GF-D8 (cell line): ENCODE measurements at regions not wholly inside any gene's neighbourhood (a gene's known extent, or its start where the extent isn't known, plus 50 kb on each side); places are given as distances from the start of the nearest gene placed in this dataset.
"Not testable (repeated sequence)": the region's sequence is repeated elsewhere in the genome, so short reads cannot be mapped to it uniquely, and the experiment has no call there.

Experiments
- DNase-seq: peaks from one replicate; lab custom pipeline; 2025; lab: John Stamatoyannopoulos, UW

DNA sequence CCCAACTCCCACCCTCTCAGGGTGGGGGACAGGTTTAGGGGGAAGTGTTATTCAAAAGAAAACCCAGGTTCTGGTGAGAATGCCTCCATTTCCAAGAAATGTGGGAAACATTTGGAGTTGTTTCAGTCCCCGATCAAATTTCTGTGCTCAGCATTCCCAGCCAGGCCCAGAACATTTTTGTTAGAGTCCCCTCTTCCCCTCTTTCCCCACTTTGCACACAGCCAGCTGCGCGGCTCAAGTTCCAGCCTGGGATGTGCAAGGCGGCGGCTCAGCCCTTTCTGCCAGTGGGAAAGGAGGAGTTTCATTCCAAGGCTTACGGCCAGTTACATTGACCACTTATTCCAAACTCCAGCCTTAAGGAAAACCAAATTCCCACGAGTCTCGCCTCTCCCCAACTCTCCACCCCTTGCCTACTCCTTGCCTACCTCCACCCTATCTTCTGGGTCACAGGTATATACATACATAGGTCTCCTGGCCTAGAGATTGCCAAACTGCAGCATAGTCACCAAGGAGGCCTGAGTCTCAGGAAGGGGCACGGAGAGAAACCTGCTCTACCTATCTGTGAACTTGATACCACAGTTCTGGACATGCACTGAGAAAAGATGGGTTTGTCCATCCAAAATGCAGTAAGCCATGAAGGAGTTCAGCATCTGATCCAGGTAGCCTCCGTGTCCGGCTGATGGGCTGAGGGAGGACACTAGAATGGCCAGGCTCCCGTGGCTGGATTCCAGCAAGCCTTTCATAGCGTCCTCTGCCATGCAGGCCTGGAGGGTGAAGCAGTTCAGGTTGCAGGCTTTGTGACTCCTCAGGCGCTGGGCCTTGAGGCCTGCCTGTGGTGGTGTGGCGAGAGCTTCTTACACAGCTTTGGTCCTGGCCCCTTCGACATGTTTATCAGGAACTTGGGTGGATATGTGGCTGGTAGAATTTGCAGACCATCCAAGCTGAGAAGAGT lies 154.5 kb downstream of the ZFP36L2 start:
- no peak for DNase-seq

DNA sequence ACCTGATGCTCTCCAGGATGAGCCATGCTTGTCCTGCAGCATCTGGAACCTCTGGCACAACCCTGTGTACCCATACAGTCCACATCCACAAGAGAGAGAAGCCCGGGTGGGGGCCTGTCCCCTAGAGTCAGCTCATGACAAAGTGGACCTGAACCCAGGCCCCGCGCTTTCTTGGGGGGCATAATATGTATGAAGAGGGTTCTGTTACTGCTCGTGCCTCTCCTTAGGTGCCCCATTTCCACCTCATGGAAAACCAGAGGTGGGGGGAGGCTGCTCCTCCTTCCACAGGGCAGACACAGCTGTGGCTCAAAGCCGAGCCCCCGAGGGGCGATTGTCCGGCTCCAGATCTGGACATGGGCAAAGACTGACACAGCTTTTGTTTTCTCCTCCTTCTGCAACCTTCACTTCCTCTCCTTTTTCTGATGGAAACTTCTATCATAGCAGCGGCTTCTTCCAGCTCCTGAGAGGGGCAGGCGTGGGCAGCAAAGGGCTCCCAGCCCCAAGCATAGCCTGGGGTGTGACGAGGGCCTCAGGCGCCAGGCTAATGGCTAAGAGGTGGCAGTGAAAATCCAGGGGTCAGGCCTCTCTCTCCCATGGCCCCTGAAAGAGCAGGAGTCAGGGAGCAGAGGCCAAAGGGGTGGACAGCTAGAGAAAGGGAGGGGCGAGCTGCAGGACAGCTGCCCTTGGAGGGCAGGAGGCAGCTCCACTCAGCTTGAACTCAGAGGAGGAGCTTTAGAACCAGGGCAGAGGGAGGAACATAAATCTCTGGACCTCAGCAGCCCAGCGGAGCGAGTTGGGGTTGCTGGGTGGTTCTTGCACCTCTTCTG lies 155.5 kb downstream of the ZFP36L2 start:
- DNase-seq: no peak

DNA sequence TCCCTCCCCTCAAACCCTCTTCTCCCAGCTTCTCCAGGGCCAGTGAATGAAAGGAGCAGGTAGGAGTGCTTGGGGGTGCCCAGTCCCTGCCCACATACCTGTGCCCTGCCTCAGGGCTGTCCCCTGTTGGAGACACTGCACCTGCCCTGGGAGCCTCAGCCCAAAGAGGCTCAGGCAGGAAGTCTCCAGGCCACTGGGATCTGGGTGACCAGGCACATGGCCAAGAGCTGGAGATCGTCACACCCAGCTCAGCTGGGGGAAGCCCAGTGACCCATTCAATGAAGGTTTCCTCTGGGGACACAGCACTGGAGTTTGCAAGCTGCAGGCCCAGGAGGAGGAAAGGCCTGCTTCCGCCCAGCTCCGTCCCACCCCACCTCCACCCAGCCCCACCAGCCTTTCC lies 156.4 kb downstream of the ZFP36L2 start:
- no peak for DNase-seq

DNA sequence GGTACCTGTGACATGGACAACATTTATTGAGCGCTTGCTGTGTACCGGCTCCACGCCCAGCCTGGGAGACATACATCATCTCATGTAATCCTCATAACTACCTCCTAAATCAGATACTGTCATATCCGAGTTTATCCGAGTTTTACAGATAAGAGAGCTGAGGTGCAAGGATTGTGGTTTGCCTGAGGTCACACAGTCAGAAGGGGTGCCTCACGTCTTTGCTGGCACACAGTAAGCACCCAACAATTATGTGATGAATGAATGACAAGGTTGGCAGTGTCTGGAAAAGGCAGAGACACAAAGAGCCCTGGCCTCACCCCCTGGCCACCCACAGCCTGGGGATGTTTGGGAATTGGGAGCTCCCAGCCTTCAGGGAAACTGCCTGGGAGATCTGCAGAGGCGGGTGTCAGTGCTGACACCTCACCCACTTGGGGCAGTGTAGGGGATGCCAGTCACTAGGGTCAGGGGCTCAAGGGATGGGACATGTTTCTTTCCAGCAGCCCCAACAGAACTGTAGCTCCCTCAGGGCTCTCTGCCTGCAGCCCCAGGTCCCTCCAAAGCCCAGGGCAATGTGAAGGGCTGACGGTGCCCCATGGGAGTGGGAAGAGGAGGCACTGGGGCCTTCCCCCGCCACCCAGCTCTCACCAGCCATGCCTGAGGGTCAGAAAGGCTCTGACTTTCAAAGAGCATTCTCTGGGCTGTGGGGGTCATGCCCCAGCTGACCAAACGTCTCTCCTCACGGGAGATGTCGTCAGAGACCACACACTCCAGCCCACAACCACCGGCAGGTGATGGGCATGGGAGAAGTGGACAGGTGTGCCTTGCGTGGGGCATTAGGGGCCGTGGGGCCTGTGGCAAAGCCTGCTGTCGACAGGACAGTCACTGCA lies 157.5 kb downstream of the ZFP36L2 start:
- DNase-seq: no peak

DNA sequence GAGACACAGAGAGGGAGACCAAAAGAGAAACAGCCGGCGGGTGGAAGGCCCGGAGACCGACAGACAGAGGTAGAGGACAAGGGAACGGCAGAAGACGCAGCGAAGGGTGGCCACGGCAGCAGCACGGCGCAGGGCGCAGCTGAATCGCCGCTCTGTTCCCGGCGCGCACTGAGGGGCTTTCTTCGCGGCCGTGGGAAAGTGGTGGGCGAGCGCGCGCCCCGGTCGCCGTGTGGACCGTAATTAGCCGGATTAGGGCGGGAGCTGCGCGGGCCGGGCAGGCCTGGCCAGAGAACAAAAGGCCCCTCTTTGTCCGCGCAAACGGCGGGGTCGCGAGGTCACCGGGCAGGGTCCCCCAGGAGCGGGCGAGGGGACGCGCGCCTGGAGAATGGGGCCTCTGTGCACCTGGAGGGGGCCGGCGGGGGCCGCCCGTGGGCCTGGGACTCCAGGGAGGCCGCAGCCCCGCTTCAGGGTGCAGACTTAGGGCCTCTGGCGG lies 158.3 kb downstream of the ZFP36L2 start:
- DNase-seq: no peak

DNA sequence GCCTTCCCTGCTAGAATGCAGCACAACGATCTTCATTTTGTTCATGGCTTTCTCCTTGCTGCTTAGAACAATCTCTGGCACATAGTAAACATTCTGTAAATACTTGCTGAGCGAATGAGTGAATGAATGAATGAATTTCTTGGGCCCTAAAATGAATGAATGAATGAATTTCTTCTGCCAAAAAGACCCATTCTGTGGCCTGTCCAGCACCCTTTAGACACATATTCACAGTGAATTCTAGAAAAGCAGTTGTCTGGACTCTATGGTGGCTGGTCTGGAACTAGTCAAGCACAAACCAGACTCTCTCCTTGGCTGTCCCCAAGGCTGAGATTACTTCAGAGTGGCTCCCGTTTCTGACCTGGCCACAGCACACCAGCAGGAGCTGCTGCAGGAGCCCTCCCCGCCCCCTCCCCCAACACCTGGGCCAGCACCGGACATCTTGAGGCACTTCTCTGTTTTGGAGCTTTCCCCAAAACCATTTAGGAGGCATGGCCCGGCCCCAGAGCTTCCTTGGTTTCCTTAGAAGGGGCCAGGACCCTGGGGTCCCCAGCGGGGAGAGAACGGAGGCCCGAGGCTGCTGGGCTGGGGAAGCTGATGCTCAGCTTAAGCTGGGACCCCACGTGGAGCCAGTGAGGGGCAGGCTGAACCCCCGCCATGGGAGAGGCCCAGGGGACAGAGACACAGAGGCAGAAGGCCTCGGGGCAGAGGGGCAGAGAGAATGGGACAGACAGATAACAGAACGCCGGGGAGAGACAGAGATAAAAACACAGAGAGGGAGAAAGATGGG lies 159.0 kb downstream of the ZFP36L2 start:
- no peak for DNase-seq

DNA sequence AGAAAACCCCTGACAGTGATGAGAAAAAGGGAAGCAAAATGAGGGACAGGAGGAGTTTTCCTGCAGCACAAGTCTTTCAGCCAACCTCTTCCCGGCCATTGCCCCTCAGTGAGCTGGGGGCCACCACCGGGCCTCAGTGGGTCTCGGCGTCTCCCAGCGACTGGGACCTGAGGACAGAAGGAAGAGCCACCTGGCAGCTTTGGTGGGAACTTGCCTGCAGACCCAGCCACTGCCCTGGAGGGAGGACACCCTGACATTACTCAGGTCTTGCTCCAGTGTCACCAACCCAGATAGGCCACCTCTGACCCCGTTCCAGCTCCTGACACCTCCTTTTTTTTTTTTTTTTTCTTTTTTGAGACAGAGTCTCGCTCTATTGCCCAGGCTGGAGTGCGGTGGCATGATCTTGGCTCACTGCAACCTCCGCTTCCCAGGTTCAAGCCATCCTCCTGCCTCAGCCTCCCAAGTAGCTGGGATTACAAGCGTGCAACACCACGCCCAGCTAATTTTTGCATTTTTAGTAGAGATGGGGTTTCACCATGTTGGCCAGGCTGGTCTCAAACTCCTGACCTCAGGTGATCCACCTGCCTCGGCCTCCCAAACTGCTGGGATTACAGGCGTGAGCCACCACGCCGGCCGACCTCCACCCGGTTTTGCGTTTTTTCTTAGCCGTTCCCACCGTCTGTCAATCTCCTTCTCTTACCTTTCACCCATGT lies 159.7 kb downstream of the ZFP36L2 start:
- not testable (repeated sequence) for DNase-seq

DNA sequence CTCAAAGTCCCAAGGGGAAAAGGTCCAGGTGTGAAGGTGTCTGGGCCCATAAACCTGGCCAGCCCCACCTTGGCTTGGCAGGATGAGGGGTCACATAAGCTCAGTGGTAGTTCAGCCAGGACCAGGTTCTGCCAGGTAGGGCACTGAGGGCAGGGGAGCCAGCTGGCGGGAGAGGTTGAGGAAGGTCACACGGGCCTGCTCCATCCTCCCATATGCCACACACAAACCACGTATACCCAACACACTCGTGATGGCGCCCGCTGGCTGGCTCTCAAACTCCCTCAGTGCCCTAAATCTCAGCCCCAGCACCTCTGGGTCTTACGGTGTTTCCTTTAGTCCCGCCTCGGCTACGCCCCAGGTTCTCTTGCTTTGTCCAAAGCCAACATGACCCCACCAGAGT lies 160.5 kb downstream of the ZFP36L2 start:
- no peak for DNase-seq

DNA sequence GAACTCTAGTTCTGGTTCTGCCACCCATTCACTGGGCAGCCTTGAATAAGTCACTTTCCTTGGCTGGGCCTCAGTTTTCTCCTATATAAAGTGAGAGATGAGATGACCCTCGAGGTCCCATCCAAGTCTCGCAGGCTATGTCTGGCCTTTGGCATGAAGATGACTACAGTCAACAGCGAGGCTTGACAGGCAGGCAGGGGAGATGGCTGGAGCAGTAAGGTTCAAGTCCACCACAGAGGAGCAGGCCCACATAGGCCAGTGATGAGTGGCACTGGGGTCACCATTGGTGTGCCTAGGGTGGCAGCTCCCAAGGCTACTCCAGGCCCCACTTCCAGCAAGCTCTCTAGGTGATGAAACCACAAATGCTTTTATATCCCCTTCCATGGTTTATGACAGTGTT lies 161.4 kb downstream of the ZFP36L2 start:
- DNase-seq: no peak

DNA sequence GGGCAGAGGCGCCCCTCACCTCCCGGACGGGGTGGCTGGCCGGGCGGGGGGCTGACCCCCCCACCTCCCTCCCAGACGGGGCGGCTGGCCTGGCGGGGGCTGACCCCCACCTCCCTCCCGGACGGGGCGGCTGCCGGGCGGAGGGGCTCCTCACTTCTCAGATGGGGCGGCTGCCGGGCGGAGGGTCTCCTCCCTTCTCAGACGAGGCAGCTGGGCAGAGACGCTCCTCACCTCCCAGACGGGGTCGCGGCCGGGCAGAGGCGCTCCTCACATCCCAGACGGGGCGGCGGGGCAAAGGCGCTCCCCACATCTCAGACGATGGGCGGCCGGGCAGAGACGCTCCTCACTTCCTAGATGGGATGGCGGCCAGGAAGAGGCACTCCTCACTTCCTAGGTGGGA lies 163.3 kb downstream of the ZFP36L2 start:
- not testable (repeated sequence) for DNase-seq

DNA sequence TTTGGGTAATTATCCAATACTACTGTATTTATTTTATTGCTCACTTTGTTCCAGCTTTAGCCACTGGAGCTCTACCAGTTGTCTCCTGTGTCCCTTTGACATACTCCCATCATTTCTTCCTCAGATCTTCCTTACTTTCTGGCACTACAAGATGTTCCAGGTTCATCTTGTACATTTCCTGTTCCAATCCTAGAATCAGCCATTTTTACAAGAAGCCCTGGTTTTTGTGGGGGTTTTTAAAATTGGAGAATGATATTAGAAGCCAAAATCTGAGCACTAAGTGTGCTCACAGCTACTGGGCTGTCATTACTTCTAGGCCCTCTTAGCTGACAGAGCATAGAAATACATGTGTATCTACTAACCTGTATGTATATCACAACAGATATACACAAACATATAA lies 164.3 kb downstream of the ZFP36L2 start:
- DNase-seq: no peak

DNA sequence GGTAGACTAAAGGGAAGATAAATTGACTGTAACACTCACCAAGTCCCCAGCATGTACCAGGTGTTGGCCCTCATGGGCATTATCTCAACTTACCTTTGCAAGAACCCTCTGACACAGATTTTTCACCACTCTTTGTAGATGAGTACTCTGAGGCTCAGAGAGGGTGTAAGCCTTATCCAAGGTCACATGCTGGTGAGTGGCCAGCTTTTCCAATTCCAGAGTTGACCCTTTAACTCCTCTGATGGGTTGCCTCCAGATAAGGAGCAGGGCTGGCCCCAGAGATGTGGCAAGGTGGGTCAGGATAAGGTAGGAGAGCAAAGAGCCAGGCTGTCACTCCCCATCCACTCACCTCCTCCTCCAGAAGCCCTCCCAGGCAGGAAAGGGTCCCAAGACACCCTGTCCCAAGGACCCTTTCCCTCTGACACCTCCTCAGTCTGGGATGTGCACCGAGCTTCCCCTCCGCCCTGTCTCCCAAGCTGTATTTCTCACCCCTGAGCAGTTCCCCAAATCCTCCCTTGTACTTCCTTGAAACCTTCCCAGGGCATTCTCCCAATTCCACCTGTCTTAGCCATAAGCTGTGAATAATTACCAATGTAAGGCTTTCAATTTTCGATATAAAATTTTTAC lies 165.9 kb downstream of the ZFP36L2 start:
- DNase-seq: no peak

DNA sequence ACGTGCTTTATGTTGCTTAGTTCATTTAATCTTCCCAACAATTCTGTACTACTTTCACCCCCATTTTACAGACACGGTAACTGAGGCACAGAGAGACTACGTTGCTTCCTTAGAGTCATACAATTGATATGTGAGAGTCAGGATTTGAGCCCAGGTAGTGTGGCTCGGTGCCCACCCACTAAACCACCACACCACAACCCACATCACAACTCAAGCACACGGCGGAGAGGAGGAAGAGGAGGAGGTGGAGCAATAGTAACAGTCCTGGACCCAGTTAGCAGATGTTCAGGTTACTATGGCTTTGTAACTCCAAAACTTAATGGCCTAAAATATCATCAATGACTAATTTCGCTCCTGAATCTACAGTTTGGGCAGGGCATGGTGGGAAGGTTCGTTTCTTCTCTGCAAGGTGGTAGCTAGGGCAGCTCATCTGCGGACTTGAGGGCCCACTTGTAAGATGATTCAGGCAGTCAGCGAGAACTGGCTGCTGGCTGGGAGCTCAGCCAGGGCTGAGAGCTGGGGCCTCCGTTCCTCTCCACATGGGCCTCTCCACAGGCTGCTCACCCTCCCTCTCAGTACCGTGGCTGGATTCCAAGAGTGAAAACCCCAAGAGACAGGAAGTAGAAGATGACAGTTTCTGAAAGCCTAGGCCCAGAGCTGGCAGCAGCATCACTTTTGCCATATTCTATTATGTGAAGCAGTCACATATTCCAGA lies 167.1 kb downstream of the ZFP36L2 start:
- peak; percentile 90 for DNase-seq

DNA sequence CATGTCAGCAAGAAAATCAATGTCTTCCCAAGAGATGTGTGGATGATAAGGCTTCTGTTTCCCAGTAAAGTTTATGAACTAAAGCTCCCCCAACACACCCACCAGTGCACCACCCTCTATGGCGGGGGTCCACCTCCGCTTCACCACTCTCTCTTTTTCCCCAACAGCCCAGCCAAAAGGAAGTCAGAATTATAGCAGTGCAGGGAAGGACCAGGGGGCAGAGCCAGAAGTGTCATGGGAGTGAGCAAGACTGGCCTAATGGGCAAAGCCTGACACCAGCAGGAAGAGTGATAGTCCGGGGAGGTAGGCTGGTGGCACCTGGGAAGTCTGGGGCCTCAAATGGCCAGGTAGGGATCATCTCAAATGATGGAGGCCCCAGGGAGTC lies 167.7 kb downstream of the ZFP36L2 start:
- no peak for DNase-seq

DNA sequence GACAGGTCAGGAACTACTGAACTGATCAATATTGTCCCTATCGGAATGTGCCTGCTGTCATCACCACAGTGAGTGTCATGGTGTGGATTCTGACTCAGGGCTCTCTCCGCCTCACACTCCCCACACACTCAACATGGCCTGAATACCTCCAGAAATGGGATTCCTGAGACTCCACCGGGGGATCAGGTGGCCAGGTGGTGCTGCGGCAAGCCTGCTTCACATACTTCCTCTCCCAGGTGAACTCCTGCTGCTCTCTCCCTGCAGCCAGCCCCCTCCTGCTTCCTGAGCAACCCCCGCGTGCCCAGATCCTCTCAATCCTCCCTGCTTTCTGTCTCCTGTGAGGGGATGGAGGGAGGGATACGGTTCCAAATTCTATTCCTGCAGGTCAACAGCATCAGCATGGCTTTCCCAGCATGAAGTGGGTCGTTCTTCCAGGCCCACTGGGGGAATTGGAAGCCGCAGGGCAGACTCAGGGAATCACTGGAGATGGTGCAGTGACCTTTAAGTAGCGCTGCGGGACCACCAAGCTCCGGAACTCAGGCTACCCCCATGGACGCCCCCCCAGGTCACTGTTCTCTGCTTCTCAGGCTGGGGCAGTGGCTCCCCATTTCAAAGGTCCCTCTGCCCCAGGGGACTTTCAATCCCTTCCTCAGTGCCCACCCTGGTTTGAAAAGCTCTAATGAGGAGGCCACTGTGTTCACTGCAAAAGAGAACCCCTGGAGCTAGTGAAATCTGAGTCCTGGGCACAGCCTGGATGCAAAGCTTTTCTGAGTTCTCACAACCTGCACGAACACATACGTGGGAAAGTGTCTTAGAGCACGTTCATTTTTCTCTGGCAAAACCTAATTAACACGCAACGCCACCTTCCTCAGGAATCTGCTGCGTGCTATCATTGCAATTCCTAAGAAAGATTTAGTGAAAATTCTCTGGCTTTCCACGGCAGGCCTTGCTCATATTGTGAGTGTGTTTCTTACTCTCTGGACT lies 168.4 kb downstream of the ZFP36L2 start:
- no peak for DNase-seq

DNA sequence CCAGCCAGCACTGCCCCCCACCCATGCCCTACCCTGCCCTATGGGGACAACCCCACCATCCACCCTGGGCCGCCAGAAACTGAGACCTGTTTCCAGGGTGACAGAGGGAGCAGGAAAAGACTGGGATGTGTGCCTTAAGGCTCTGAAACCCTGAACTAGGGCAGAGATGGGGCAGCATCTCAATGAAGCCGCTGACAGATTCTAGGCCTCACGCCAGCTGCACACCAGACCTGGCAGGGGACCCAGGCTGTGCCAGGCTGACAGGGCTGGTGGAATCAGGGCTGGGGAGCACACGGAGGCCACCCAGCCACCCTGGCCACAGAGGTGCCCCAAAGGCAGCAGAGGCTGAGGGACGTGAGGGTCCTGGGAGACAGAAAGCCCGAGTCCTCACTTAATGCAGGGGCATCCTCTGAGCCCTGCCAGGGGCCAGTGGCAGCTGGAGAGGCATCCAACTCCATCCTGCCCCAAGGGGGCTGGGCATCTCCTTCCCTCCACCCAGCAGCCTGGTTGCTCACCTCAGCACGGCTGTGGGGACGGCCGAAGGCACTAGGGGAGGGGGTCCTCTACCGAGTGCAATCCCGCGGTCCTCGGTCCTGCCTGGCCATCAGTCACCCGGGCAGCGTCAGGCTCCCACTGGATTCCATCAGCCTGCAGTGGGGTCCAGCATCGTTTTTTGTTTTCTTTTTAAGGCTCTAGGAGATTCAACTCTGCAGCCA lies 169.2 kb downstream of the ZFP36L2 start:
- DNase-seq: no peak

DNA sequence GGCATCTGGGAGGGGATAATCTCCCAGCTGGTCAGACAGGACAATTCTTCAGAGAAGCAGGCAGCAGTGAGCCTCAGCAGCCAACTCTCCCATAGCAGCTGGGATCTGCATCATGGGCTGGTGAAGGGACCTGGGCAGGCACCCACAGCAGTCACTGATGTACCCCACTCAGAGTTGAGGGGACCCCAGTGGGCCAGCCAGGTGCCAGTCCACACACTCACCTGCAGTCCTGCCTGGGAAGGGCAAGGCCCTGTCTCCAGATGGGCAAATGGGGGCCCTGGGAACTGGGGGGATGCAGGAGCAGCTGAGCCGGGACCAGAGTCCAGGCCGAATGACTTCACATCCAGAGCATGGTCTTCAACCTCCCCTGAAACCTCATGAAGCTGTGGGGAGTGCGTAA lies 170.4 kb downstream of the ZFP36L2 start:
- DNase-seq: no peak
